Nucleus accumbens (tissue), 56 donors: ENCODE measurements at regions not wholly inside any gene's neighbourhood (a gene's known extent, or its start where the extent isn't known, plus 50 kb on each side); places are given as distances from the start of the nearest gene placed in this dataset.
"Not testable (repeated sequence)": the region's sequence is repeated elsewhere in the genome, so short reads cannot be mapped to it uniquely, and the experiment has no call there.

Experiments used
- DNase-seq, 56 donors: peaks; one replicate each; lab custom pipeline; 2025; lab: John Stamatoyannopoulos, UW

- DNase-seq = no peak
Observed at GRCh38 chr16:54985156-54985555, 54.5 kb downstream of the IRX5 start.

- DNase-seq = no peak
Observed at GRCh38 chr16:54985668-54986067, 55.0 kb downstream of the IRX5 start.

DNA sequence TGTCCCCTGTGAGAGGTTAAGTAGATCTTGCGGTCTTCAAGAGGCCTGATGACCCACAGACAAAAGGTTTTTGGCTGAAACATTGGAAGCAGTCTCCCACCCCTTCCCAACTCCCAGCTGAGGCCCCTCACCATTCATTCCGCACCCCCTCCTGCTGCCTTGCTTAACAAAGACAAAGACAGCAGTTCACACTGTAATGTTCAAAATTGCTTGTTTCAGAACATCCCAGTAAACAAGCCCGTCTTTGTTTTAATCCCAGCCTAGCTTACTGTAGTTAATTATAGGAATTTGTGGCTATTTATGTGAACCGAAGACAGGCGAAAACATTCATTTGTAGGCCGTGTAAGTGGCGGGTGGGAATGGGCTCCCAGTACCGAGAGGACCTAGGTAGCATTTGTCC, 55.7 kb downstream of the IRX5 start:
- peak in 24 of 56 donors; percentile 2 to 56 (median 24) for DNase-seq

DNA sequence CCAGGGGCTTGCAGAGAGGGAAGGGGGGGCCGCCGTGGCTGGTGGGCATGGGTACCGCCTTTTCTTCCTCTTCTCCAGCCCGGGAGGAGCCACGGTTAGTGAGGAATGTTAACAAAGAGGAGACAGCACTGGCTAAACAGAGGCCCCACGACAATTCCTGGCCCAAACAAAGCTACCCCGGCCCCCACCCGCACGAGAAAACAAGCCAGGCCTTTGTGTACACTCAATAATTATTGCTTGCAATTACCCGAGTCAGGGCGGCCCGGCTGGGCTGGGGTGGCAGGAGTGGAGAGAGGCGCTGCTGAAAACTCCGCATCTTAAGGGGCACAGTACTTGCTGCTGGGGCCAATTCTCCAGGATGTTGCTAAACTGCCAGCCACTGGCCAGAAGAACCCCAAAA, 56.4 kb downstream of the IRX5 start:
- peak in 49 of 56 donors; percentile 5 to 82 (median 53) for DNase-seq

DNA sequence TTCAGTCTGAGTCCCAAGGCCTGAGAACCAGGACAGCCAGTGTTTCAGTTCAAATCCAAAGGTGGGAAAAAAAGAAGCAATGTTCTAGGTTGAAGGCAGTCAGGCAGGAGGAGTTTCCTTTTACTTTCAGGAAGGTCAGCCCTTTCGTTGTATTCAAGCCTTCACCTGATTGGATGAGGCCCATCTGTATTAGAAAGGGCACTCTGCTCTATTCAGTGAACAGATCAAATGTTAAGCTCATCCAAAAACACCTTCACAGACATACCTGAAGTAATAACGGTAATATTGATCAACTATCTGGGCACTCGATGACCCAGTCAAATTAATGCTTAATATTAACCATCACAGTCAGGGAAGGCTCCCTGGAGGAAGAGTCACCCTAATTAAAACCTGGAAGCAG, 60.9 kb downstream of the IRX5 start:
- DNase-seq = no peak

DNA sequence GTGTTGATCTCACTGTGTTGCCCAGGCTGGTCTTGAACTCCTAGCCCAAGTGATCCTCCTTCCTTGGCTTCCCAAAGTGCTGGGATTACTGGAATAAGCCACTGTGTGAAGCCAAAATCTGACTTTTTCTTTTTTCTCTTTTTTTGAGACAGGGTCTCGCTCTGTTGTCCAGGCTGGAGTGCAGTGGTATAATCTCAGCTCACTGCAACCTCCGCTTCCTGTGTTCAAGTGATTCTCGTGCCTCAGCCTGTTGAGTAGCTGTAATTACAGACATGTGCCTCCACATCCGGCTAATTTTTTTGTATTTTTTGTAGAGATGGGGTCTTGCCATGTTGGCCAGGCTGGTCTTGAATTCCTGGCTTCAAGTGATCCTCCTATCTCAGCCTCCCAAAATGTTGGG, 61.3 kb downstream of the IRX5 start:
- DNase-seq = not testable (repeated sequence)

GRCh38 chr16:54993106-54993895, 62.6 kb downstream of the IRX5 start:
- no peak for DNase-seq

- no peak for DNase-seq
Observed at GRCh38 chr16:54996186-54996585, 65.5 kb downstream of the IRX5 start.

DNA sequence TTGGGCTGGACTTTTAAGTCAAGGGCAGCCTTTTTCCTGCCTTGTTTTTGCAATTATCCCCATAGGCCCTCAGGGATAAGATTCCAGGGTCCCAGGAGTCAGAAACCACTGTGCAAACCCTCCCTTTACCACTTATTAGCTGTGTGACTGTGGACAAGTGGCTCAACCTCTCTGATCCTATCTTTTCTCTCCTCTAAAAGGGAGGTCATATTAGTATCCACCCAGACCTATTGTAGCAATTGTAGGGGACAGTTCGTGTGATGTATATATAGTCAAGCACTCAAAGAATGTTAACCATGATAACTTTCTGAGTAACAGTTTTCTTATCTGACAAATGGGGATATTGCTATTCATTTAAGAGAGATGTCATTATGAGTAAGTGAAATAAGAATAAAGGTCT, 68.2 kb downstream of the IRX5 start:
- no peak for DNase-seq

- no peak for DNase-seq
Observed at GRCh38 chr16:54999481-54999880, 68.8 kb downstream of the IRX5 start.

DNA sequence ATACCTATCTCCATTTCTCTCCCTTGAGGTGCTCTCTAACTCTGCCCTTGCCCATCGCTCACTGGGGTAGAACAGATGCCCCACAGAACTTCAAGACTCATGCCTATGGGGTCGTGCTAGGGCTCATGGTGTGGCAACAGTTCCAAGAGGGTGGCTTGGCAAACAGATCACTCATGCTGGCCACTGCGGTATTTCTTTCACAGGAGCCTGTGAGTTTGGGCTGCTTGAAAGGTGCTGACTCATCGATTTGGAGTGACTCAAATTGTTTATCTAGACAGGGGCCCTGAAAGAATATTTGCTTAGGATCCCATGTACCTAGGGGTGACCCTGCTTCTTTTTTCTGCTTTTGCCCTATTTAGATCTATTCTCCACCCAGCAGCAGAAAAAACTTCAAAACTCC, 69.9 kb downstream of the IRX5 start:
- no peak for DNase-seq

DNA sequence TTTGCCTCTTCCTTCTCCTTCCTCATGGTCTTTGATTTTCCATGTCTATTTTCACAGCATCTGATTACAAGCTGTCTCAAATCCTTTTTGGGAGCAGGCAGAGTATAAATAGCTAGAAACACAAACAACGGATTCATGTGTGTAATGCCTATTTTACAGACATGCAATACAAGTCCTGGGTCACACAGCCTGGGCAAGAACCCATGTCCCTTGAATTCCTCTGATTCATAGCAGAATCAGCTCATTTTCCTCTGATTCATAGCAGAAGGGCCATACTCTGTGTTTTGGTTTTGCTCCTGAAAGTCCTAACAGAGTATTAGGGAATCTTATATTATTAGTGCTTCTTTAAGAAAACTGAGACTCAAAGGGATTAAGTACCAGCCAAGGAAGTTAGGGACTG, 71.3 kb downstream of the IRX5 start:
- DNase-seq = no peak

- DNase-seq = no peak
Observed at GRCh38 chr16:55002419-55002818, 71.8 kb downstream of the IRX5 start.

DNA sequence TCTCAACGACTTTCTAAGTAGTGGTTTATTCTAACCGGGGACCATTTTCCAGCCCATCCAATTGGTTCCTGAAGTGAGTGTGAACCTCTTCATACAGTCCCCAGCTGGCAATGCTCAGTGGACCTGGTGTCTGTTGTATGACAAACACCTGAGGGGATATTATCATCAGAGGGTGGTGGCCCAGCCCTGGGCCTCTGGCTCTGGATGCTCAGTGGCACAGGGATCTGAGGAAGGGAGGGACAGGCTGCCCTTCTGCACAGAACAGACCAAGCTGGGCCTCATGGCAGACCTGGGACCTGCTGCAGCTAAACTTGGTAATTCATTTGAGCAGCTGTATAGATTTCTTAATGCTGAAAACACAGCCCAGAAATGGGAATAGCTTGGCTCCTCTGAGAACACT, 72.6 kb downstream of the IRX5 start:
- DNase-seq = no peak

DNA sequence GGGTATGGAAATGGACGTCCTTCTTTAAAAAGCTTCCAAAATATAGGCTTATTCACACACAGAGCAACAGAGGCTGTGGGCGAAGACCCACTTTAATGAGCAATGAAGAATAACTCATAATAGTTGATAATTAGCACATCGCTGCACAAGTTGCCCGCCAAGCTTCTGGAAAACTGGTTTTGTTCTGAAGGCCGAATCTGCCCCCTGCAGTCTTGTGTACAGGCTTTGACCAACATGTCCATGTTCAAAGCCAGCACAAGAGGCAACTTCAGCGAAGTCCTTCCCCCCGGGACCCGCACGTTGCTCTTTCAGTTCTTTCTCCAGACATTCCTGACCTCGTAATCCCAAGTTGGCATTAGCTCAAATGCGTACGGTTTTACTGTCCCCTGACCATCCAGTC, 73.3 kb downstream of the IRX5 start:
- peak in 9 of 56 donors; percentile 1 to 36 (median 6) for DNase-seq

GRCh38 chr16:55007504-55007903, 76.8 kb downstream of the IRX5 start:
- no peak for DNase-seq

GRCh38 chr16:55008836-55009510, 78.3 kb downstream of the IRX5 start:
- no peak for DNase-seq

GRCh38 chr16:55009581-55009980, 78.9 kb downstream of the IRX5 start:
- no peak for DNase-seq

- DNase-seq = no peak
Observed at GRCh38 chr16:55010492-55011160, 80.0 kb downstream of the IRX5 start.

GRCh38 chr16:55012362-55012761, 81.7 kb downstream of the IRX5 start:
- DNase-seq = no peak

DNA sequence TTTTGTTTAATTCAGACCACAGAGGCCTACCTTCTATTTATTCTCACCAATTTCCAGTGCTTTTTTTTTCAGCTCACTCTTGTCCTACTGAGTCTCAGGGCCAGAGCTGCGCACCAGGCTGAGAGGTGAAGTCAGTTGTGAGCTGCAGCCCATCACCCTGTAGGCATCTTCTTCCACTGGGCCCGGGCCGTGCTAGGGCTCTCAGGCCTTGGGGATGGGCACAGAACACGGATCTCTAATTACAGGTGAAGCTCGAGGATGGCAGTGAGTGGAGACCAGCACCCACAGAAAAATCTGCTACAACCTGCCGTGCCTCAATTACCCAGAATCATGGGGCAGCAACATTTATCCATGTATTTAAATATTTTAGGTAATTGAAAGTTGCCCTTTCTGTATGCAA, 82.1 kb downstream of the IRX5 start:
- no peak for DNase-seq

DNA sequence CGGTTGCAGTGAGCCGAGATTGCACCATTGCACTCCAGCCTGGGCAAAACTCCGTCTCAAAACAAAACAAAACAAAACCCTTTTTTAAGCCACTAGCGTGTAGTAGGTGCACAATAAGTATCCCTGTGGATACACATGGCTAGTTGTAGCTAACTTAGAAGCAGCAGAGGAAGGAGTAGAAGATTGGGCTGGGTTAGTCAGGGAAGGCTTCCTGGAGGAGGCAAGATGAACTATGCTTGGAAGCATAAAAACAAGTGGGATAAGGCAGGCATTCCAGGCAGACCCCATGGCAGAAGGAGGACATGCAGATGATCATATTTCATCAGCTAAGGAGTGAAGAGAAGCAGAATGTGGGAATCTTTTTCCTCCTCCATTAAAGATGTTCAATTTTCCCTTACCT, 83.4 kb downstream of the IRX5 start:
- no peak for DNase-seq
